Activated T-cell treated with anti-CD3 and anti-CD28 coated beads, Interleukin-2, amount 50 U/mL, for 1 hour (primary cell): ENCODE measurements at regions not wholly inside any gene's neighbourhood (a gene's known extent, or its start where the extent isn't known, plus 50 kb on each side); places are given as distances from the start of the nearest gene placed in this dataset.
"Not testable (repeated sequence)": the region's sequence is repeated elsewhere in the genome, so short reads cannot be mapped to it uniquely, and the experiment has no call there.

ENCODE experiments used
- DNase-seq: peaks from one replicate; pipeline ENCODE4 v3.0.0-alpha.2; 2020

DNA sequence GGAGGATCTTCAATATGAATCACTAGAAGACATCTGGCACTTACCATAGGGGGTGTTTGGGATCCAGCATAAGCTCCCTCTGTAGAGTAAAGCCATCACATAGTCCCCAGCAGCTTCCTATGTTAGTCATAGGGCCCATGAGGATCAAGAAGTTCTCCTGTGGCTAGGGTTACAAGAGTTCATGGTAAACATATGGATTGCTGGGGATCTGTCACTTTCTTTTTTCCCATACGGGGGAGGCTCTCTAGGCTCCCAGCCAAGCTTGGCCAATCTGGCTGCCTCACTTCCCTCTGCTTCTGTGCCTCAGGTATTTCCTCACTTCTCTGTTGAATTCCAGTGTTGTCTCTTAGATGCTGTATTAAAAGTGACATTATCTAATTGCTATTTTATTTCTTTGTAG lies 597.9 kb downstream of the PDCD6IP start:
- no peak for DNase-seq

DNA sequence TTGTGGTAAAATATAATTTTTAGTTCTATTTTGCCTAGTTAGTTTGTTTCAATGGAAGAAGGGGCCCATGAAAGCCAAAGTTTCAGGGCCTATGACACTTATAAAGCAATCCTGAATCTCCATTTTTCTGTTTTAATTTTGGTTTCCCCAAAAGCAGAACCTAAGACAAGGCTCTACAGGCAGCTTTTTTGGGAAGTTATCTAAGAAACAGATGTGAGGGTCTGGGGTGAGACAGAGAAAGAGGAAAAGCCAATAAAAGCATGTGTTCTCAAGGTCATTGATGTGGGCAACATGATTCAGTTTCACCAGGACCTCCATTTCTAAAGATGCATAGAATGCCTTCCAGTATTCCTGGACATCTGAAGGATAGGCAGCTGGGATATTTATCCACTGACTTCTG lies 598.5 kb downstream of the PDCD6IP start:
- DNase-seq: no peak

DNA sequence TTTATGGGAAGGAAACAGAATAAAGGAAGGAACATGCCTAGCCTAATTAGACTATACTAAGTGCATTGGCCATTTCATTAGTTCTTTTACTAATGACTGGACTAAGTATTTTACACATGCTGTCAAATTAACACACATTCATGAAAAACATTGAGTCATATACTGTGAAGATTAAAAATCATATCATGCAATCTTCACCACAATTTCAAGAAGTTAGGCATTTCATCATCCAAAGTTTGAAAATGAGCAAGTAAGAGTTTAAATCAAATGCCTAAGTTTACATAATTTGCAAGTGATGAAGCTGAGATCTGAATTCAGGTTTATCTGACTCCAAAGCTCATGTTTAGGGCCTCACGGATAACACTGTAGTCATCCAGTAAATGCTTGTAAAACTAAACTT lies 601.0 kb downstream of the PDCD6IP start:
- DNase-seq: no peak

DNA sequence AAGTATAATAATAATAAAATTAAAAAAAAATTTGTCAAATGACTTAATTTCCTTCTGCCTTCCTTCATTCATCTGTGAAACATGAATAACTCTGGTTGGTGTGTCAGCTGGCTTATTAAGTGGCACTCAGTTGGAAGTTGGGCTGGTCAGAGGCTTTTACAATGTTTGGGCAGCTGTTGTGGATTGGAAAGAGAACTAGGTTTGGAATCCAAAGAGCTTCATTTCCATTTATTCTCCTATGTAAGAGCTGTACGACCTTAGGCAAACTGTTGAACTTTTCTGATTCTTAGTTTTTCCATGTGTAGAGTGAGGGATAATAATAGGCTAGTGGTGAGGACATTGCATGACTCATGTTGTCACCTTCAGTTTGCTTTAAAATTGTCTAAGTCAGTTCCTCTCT lies 606.7 kb downstream of the PDCD6IP start:
- DNase-seq: no peak

DNA sequence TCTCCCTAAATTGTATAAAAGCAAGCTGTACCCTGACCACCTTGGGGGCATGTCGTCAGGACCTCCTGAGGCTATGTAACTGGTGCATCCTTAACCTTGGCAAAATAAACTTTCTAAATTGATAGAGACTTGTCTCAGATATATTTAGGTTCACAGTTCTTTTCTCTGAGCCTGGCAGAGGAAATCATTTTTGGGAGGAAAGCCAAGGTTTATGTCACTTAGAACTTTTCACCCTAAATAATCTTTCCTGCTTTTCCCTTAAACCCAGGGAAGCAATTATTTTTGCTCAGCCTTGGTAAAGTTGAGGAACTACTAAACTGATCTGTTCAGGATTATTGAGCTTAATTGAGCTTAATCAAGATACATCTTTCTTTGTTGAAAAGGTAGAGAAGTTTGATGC lies 608.9 kb downstream of the PDCD6IP start:
- DNase-seq: no peak

DNA sequence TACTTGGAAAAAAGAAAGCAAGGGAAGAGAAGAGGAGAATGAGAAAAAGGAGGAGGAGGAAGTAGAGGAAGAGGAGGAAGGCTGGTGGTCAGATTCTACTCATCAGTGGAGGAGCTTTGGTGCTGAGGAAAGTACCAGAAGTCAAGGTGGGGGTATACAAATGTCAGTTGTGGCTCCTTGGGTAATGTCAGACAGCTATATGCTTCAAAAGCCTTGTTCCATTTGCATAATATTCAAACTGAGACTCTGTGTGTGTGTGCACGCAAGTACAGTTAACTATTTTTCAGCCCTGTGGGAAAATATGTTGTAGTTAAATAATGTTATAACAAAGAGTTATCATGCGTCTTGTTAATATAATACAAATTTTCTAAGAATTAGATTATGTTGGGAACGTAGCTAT lies 609.7 kb downstream of the PDCD6IP start:
- DNase-seq: no peak

DNA sequence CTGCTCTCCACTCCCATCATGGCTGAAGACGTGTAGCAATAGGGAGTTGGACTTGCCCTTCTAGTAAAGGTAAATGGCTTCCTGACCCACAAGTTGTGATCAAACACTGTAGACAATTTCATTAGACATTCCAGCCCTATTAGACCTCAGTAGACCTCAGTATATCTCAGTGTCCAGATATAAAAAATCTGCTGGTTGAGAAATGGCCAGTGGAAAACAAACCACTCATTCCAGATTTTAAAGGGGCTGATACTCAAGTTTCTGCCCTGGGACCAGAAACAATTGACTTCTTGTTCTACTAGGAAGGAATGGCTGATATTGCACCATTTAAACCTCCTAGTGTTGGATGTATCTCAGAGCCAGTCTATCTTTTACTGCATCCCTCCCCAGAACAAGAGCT lies 613.2 kb downstream of the PDCD6IP start:
- DNase-seq: no peak

DNA sequence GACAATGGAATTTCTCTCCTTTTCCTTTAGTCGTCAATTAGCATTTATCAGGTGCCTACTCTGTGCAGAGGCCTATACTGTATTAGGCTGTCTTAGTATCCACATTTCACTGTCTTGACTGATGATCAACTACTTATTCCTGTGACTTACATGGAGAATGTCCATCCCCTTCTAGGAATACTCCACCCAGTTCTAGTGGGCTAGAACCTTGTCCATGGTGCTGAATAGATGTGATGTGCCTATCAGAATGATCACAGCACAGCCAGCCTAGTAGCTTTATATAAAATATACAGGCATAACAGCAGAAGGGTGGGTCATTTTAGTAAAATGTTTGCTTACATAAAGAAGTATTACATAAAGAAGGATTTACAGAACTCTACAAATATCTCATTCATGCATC lies 621.4 kb downstream of the PDCD6IP start:
- no peak for DNase-seq

DNA sequence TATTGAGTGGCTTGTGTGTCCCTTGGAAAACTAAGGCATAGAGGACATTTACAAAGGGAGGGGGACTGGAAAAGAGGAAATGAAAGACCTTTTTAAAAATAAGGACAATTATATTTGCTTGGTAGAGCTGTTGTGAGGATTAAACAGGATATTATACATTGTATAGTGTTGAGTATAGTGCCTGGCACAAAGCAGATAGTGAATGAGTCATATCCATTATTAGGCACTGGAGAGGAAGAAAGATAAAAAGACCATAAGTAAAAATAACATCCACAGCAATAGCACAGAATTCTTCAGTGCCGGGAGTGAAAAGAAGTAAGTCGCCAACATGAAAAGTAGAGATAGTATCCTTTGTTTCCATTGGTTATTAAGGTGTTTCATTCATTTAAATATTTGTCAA lies 623.3 kb downstream of the PDCD6IP start:
- no peak for DNase-seq

DNA sequence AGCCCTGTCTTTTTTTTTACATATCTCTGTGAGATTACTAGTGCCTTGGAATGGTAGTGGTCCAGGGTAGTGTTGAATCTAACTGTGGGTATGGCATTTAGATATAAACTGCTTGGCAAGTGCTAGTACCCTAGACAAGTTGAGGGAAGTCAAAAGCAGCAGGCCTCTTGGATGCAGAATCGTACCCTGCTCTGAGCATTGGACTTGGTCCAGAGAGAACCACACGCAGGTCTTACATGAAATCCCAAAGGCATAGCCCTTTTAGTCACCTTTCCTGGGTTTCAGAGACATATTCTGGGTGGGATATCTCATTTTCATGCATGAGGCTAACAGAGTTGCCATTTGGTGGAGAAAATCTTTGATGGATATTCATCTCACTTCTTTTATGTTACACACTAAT lies 641.4 kb downstream of the PDCD6IP start:
- no peak for DNase-seq

DNA sequence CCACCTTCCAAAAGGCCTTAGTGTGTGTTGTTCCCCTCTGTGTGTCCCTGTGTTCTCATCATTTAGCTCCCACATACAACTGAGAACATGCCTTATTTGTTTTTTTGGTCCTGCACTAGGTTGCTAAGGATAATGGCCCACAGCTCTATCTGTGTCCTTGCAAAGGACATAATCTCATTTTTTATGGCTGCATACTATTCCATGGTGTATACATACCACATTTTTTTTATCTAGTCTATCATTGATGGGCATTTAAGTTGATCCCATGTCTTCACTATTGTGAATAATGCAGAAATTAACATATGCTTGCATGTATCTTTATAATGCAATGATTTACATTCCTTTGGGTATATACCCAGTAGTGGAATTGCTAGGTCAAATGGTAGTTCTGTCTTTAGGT lies 645.7 kb downstream of the PDCD6IP start:
- DNase-seq: no peak

DNA sequence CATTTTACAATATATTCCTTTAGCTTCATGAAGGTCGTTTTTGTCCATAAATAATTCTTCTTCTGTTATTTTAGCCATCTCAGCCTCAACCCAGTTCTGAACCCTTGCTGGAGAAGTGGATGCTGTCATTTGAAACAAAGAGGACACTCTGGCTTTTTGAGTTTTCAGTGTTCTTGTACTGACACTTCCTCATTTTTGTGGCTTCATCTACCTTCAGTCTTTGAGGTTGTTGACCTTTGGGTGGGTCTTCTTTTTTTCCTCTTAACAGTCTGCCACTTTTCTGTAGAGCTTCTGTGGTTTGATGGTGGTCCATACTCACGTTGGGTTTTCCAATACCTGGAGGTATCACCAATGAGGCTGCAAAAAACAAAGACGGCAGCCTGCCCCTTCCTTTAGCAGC lies 650.9 kb downstream of the PDCD6IP start:
- no peak for DNase-seq

DNA sequence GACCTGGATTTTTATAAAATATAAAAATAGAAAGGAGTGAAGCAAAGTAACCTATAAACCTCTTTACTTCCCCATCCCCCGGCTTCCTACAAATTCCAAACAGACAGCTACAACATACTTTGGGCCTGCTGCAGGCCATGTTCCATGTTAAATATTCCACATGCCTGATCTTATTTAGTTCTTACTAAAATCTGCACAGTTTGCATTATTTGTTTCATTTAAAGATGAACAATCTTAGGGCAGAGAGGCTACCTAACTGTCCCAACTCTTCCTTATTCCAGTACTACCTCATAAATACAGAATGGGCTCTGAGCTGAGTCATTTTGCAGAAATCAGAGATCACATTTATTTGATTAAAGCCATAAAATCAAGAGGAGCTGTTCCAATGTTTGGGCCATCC lies 665.0 kb downstream of the PDCD6IP start:
- DNase-seq: no peak

DNA sequence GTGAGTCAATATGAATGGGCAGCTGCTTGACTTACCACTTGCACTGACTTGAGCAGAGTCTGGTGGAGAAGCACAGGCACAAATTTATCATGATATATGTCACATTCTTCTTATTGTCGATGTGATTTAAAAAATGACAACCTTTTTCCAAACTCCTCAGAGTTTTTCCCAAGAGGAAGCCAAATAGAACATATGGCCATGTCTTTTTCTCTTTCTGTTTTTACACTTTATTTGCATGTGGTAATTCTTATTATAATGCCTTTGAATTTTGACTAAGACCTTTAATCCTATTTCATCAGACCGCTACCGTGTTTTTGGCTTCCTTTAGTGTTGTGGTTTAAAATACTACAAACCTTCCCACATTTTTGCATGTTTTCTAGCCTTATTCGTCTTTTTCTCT lies 666.2 kb downstream of the PDCD6IP start:
- DNase-seq: no peak

DNA sequence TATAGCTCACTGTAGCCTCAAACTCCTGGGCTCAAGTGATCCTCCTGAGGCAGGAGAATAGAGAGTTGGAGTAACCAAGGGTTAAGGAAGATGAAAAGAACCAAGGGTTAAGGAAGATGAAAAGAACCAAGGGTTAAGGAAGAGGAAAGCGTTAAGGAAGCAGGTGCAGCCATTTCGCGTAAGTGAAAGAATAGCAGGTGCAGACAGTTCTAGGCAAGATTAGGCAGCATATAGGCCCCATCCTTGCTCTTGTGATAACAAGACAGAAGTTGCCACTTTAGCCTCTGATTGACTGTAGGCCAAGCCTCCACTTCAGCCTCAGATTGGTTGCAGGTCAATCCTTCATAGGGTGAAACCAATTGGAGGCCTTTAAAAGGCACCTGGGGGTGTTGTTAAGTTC lies 677.4 kb downstream of the PDCD6IP start:
- no peak for DNase-seq

DNA sequence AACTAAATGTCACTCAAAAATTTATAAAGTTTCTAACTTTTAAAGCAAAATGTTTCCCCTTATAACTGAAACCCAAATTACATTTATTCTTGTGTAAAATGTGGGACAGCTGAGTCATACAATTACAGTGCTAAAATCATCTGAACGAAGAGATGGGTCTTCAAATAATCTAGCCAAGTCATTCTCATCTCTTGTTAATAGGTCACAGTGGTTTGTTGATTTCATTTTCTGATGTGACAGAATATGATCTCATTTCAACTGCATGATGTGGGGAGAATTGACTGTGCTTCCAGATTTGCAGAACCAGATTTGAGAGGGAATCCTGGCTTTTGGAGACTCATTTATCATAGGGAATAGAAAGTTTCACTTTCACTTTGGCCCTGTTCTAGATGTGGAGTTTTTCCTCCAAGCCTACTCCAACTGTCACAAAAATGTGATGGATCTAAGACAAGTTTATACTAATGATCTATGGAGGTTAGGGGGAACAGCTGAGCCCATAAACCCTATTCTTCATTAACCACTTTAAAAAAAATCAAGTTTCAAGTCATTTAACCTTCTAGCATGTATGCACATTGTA lies 685.0 kb downstream of the PDCD6IP start:
- no peak for DNase-seq

DNA sequence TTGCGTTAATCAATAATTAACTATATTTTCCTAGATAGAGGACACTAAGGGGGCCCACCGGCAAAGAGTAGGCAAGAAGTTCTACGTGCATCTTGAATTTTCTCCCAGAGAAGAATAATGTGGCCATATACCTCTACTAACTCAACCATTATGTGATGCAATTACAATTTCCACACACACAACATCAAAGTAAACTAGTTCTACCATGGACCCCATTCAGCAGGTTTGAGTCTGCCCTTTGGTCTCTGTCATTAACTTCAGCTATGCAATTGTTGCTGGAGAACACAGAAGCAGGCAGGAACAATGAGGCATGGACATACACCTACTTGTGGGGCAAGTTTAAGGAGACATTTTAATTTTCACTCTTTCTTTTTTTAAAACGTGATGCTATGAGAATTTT lies 705.9 kb downstream of the PDCD6IP start:
- no peak for DNase-seq

DNA sequence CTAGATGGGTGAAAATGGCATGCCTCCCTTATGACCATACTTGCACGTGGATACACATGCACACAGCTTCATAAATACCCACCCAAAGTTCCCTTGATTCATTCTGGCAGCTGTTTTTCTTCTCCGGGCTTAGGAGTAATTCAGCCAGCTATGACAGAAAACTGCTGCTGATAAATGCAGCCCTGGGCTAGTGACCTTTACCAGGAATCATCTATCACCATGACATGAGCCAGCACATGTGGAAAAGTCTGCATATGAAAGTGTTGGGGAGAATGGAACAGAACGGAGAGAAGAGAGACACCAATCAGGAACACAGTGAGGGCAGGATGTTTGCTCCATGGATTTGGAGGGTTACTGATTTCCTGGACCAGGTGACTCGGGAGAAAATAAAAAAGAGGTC lies 706.3 kb downstream of the PDCD6IP start:
- DNase-seq: no peak

DNA sequence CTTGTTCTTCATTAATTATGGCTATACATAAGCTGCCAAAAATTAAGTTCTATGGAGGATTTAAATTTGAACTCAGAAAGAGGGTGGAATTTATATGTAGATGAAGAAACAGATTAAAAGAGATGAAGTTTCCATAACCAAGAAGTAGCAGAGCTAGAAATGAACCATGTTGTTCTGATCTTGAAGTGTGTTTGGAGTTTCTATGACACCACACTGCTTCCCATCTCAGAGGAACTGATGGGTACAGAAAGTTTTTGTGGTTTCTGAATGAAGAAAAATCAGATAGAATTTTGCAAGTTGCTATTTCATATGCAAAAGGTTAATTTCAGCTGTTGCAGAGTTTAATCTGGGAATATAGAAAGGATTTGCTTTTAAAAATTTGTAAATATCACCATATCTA lies 710.3 kb downstream of the PDCD6IP start:
- no peak for DNase-seq

DNA sequence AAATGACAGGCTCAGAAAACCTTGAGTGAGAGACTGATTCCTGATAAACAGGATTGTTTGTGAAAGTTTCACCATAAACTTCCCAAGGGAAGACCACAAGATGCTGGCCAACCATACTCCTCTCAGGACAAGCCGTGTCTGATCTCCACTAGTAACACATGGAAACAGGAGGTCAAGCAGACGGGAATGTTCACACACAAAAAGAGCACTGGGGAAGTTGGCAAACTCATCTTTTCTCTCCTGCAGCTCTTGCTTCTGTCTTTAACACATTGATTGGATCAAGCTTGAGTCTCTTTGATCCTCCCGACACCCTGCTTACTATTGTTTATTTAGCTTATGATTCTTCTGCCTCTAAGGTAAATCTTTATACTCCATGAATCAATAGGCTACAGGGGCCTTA lies 713.5 kb downstream of the PDCD6IP start:
- DNase-seq: no peak

DNA sequence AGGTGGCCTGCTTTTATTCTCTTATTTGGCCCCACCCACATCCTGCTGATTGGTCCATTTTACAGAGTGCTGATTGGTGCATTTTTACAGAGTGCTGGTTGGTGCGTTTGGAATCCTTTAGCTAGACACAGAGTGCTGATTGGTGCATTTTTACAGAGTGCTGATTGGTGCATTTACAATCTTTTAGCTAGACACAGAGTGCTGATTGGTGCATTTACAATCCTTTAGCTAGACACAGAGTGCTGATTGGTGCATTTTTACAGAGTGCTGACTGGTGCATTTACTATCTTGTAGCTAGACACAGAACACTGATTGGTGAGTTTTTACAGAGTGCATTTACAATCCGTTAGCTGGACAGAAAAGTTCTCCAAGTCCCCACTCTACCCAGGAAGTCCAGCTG lies 720.6 kb downstream of the PDCD6IP start:
- DNase-seq: not testable (repeated sequence)

DNA sequence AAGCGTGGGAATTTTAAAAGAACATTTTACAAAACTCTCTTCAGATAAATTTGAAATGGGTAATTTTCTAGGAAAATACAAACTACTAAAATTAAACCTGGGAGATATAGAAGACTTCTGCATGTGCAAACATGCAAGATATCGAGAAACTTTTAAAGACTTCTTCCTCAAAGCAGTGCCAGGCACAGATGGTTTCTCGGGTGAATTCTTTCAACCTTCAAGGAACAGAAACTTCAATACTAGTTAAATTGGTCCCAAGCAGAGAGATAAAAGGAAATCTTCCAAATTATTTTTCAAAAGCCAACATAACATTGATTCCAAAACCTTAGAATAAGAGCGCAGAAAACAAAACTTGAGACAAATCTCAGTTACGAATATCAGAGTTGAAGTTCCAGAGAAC lies 732.7 kb downstream of the PDCD6IP start:
- DNase-seq: no peak

DNA sequence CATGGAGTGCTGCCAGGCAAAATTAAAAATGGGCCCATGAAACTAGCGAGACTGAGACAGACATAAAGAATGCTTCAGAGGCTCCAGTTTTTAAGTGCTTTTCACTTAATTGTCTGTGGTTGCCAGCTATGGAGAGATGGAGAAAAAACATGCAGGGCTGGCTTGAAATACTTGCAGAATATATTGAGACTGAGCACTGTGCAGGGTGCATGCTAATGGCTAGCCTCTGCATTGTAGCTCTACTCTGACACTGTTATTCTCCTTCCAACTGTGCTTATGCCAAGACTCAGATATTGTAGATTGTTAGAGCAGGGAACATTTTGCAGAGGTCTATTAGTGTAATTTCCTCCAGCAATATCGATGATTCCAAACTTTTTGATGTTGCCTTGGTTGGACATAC lies 735.0 kb downstream of the PDCD6IP start:
- no peak for DNase-seq

DNA sequence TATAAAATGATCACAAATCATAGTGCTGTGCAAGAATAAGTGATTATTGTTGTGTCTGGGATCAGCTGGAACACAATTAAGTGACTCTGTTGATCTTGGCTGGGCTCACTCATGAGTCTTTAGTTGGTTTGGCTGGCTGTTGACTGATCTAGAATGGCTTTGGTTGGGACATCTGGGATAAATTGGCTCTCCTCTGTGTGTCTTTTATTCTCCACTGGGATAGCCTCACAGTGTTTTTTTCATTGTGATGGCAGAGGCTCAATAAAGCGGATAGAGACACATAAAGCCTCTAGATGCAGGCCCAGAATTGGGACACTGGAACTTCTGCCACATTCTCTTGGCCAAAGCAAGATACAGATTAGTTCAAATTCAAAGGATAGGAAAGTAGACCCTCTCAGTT lies 735.6 kb downstream of the PDCD6IP start:
- DNase-seq: no peak

DNA sequence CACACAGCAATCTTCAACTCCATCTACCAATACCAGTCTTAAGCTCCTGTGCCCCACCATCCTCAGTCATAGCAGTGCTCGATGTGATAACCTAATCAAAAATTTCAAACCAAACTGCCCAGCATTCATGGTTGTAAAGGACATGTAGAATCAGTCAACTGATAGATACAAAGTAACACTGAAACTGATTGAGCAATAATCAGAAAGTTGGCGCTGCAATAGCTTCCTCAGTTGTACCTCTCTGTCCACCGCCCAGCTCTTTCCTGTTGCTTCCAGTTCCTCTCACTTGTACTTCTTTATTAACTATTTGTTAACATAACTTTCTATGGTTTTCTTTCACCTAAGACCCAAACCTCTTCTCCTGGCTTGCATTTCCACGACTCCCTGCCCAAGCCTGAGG lies 745.7 kb downstream of the PDCD6IP start:
- DNase-seq: no peak

DNA sequence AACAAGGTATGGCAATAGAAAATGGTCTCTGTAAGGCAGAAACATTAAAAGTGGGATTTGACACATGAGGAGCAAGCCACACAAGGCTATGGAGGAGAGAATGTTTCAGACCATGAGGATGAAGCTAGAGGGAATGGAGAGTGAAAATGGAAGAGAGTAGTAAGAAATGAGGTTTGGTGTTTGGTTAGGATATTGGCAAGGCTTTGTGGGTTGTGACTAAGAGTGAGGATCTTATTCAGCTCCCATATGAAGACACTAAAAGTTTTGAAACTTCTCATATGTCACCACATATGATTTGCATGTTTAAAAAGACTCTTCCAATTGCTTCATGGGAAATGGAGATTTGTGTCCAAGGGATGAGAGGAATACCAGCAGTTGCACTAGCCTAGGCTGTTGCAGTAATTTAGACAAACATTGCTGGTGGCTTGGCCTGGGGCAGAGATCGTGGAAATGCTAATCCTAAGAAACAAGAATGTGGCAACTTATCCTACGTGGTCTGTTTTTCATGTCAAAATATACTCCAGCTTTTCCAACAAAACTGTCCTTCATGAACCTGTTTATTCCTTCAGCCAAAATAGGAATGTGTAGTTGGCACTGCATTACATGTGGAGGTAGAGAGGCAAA lies 749.0 kb downstream of the PDCD6IP start:
- no peak for DNase-seq
